Effector memory CD4-positive, alpha-beta T cell (primary cell): ENCODE measurements at regions not wholly inside any gene's neighbourhood (a gene's known extent, or its start where the extent isn't known, plus 50 kb on each side); places are given as distances from the start of the nearest gene placed in this dataset.
A peak's percentile ranks its signal among the peaks of the same experiment; 100 is the strongest.
"Not testable (repeated sequence)": the region's sequence is repeated elsewhere in the genome, so short reads cannot be mapped to it uniquely, and the experiment has no call there.

Experiments used
- DNase-seq, 3 donors: peaks; one replicate each; pipeline ENCODE4 v3.0.0-alpha.2; 2020
- H3K27ac ChIP-seq: 2 replicates; pipeline ENCODE4 v1.7.0; 2013; ENCODE audit warnings: mild to moderate bottlenecking, low read length, moderate library complexity; ENCODE audit not compliant: insufficient read depth, poor library complexity, severe bottlenecking
- H3K27me3 ChIP-seq: replicated peaks from 2 replicates; pipeline ENCODE4 v1.7.0; 2013; ENCODE audit warnings: mild to moderate bottlenecking, low read length; ENCODE audit not compliant: insufficient read depth, control insufficient read depth, poor library complexity, severe bottlenecking
- H3K36me3 ChIP-seq: 2 replicates; pipeline ENCODE4 v1.7.0; 2013; ENCODE audit warnings: mild to moderate bottlenecking, low read length, moderate library complexity; ENCODE audit not compliant: control insufficient read depth, insufficient read depth
- H3K4me1 ChIP-seq: 2 replicates; pipeline ENCODE4 v1.7.0; 2013; ENCODE audit warnings: low read length, mild to moderate bottlenecking; ENCODE audit not compliant: control insufficient read depth, insufficient read depth, poor library complexity, severe bottlenecking
- H3K4me3 ChIP-seq: 2 replicates; pipeline ENCODE4 v1.7.0; 2013; ENCODE audit warnings: low read length, low read depth, mild to moderate bottlenecking; ENCODE audit not compliant: insufficient read depth, poor library complexity, severe bottlenecking
- H3K9me3 ChIP-seq: 2 replicates; pipeline ENCODE4 v1.7.0; 2013; ENCODE audit warnings: mild to moderate bottlenecking, low read length, moderate library complexity; ENCODE audit not compliant: control insufficient read depth

DNA sequence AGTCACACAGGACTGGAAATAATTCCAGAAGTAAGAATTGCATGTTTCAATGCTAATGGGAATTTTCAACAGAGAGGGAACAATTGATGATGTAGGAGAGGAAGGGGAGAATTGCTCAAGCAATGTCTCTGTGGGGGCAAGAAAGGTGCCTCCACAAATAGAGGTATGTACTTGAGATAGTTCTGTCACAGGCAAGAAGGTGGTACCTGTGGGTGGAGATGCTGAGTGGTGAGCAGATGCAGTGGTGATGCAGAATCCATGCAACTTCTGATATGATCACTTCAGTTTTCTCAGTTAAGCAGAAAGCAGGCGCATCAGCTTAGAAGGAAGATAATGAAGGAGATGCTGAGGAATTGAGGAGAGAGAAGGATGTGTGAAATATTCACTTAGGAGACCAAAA is 55.1 kb upstream of the SEC24B start:
- Histone ChIP-seq H3K4me1 (no peaks in the 10 kb centered on the region), H3K27me3 (no peaks in the 10 kb centered on the region), H3K9me3 (no peaks in the 10 kb centered on the region), H3K27ac (no peak overlapping the region), H3K4me3 (no peak overlapping the region), H3K36me3 (no peaks in the 10 kb centered on the region)
- no peak for DNase-seq

GRCh38 chr4:109378076-109378475 is 55.5 kb upstream of the SEC24B start:
- Histone ChIP-seq H3K27me3 (no peaks in the 10 kb centered on the region), H3K4me1 (no peaks in the 10 kb centered on the region)

GRCh38 chr4:109375778-109376414 is 57.7 kb upstream of the SEC24B start:
- Histone ChIP-seq H3K27ac (no peak overlapping the region), H3K36me3 (no peaks in the 10 kb centered on the region), H3K9me3 (no peaks in the 10 kb centered on the region), H3K27me3 (no peaks in the 10 kb centered on the region), H3K4me3 (no peak overlapping the region), H3K4me1 (no peaks in the 10 kb centered on the region)
- no peak for DNase-seq

More at GRCh38 chr4:109378076-109378475, 55.5 kb upstream of the SEC24B start:
- Histone ChIP-seq H3K4me3 (no peak overlapping the region), H3K36me3 (no peaks in the 10 kb centered on the region), H3K27ac (no peak overlapping the region), H3K9me3 (no peaks in the 10 kb centered on the region)
- DNase-seq: no peak

GRCh38 chr4:109368661-109369060 is 65.0 kb upstream of the SEC24B start:
- Histone ChIP-seq H3K9me3 (no peaks in the 10 kb centered on the region), H3K36me3 (no peaks in the 10 kb centered on the region), H3K27me3 (no peaks in the 10 kb centered on the region), H3K4me1 (no peaks in the 10 kb centered on the region), H3K27ac (no peak overlapping the region), H3K4me3 (no peak overlapping the region)
- DNase-seq: no peak

GRCh38 chr4:109365939-109366338 is 63.5 kb upstream of the COL25A1 start:
- Histone ChIP-seq H3K27ac (no peak overlapping the region), H3K9me3 (no peaks in the 10 kb centered on the region), H3K4me3 (no peak overlapping the region), H3K36me3 (no peaks in the 10 kb centered on the region), H3K4me1 (no peaks in the 10 kb centered on the region), H3K27me3 (no peaks in the 10 kb centered on the region)
- no peak for DNase-seq

DNA sequence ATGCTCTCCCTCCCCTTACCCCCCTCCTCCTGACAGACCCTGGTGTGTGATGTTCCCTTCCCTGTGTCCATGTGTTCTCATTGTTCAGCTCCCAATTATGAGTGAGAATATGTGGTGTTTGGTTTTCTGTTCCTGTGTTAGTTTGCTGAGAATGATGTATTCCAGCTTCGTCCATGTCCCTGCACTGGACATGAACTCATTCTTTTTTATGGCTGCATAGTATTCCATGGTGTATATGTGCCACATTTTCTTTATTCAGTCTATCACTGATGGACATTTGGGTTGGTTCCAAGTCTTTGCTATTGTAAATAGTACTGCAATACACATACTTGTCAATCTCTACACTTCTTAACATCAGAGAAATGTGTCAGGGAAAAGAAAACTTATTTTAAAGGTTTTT is 62.8 kb upstream of the COL25A1 start:
- H3K27ac ChIP-seq, H3K4me3 ChIP-seq, H3K36me3 ChIP-seq, H3K4me1 ChIP-seq, H3K27me3 ChIP-seq, DNase-seq, H3K9me3 ChIP-seq: not testable (repeated sequence)

- H3K4me1 ChIP-seq: peaks cover 14% of the 10 kb centered on the region
- peak overlapping the region; percentile 8 for H3K4me3 ChIP-seq
- H3K27ac ChIP-seq: no peak overlapping the region
- H3K27me3 ChIP-seq: peaks cover 3% of the 10 kb centered on the region
- peak in 1 of 3 donors; percentile 3 for DNase-seq
- no peaks in the 10 kb centered on the region for H3K9me3 ChIP-seq
- H3K36me3 ChIP-seq: no peaks in the 10 kb centered on the region
Measured at GRCh38 chr4:109359040-109359646, 56.7 kb upstream of the COL25A1 start.

DNA sequence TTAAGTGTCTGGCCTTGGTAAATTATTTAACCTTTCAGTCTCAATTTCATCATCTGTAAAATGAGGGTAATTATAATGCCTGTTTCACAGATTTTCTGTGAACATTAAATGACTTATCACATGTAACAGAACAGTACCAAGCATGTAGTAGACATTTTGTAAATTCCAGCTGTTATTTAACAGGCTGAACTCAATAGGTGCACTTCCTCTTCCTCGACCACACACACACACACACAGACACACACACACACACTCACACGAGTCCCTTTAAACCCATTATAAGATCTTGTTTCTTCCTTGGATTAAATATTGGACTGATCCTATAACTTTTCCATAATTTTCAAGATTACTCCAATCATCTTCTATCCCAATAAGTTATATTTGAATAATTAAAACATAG is 53.4 kb upstream of the COL25A1 start:
- H3K9me3 ChIP-seq: no peaks in the 10 kb centered on the region
- no peak for DNase-seq
- H3K27me3 ChIP-seq: peaks cover 3% of the 10 kb centered on the region

GRCh38 chr4:109352941-109353340 is 50.5 kb upstream of the COL25A1 start:
- no peak overlapping the region for H3K27ac ChIP-seq
- no peaks in the 10 kb centered on the region for H3K4me1 ChIP-seq
- DNase-seq: no peak
- peaks cover 3% of the 10 kb centered on the region for H3K27me3 ChIP-seq
- H3K36me3 ChIP-seq: no peaks in the 10 kb centered on the region
- H3K9me3 ChIP-seq: no peaks in the 10 kb centered on the region
- no peak overlapping the region for H3K4me3 ChIP-seq

More for the DNA sequence above, 53.4 kb upstream of the COL25A1 start:
- Histone ChIP-seq H3K27ac (no peak overlapping the region), H3K4me1 (peaks cover 14% of the 10 kb centered on the region), H3K4me3 (no peak overlapping the region), H3K36me3 (no peaks in the 10 kb centered on the region)
